ENCODE measurements at regions not wholly inside any gene's neighbourhood (a gene's known extent, or its start where the extent isn't known, plus 50 kb on each side); places are given as distances from the start of the nearest gene placed in this dataset.
"Not testable (repeated sequence)": the region's sequence is repeated elsewhere in the genome, so short reads cannot be mapped to it uniquely, and the experiment has no call there.

GRCh38 chr21:9073010-9073409 is 1448.4 kb upstream of the TPTE start:
- not testable (repeated sequence) for TF ChIP-seq CTCF (IDR thresholded peaks at IDR 0.05); EZH2 (IDR thresholded peaks at IDR 0.05; ENCODE audit: borderline replicate concordance, insufficient read depth, low read depth, low read length, poor library complexity, severe bottlenecking)
